CD4-positive, alpha-beta T cell treated with Interferon gamma for 1 hour (primary cell): ENCODE measurements at regions not wholly inside any gene's neighbourhood (a gene's known extent, or its start where the extent isn't known, plus 50 kb on each side); places are given as distances from the start of the nearest gene placed in this dataset.
"Not testable (repeated sequence)": the region's sequence is repeated elsewhere in the genome, so short reads cannot be mapped to it uniquely, and the experiment has no call there.

Experiments
- DNase-seq: peaks from one replicate; pipeline ENCODE4 v3.0.0-alpha.2; 2020

- DNase-seq = no peak
Observed at GRCh38 chr21:39021478-39021832, 161.8 kb downstream of the PSMG1 start.

- DNase-seq = no peak
Observed at GRCh38 chr21:39020751-39021477, 162.3 kb downstream of the PSMG1 start.

GRCh38 chr21:39018730-39019129 lies 164.5 kb downstream of the PSMG1 start:
- no peak for DNase-seq

- DNase-seq = peak; percentile 61
Observed at GRCh38 chr21:39016740-39017315, 166.4 kb downstream of the PSMG1 start.

GRCh38 chr21:39014747-39015146 lies 168.5 kb downstream of the PSMG1 start:
- DNase-seq = peak; percentile 47

GRCh38 chr21:39012326-39013230 lies 170.7 kb downstream of the PSMG1 start:
- DNase-seq = no peak

- no peak for DNase-seq
Observed at GRCh38 chr21:39011911-39012310, 171.3 kb downstream of the PSMG1 start.

GRCh38 chr21:39010629-39011404 lies 172.4 kb downstream of the PSMG1 start:
- DNase-seq = peak; percentile 26

- no peak for DNase-seq
Observed at GRCh38 chr21:39009587-39010225, 173.5 kb downstream of the PSMG1 start.

GRCh38 chr21:39007985-39008384 lies 175.3 kb downstream of the PSMG1 start:
- no peak for DNase-seq

- no peak for DNase-seq
Observed at GRCh38 chr21:39007532-39007931, 175.7 kb downstream of the PSMG1 start.

- peak; percentile 28 for DNase-seq
Observed at GRCh38 chr21:39006571-39007311, 176.5 kb downstream of the PSMG1 start.

GRCh38 chr21:39005502-39005787 lies 177.8 kb downstream of the PSMG1 start:
- no peak for DNase-seq

GRCh38 chr21:39004634-39005501 lies 178.4 kb downstream of the PSMG1 start:
- DNase-seq = peak; percentile 29

- DNase-seq = peak; percentile 63
Observed at GRCh38 chr21:39003982-39004633, 179.1 kb downstream of the PSMG1 start.

- DNase-seq = no peak
Observed at GRCh38 chr21:39001341-39001740, 181.9 kb downstream of the PSMG1 start.

- peak; percentile 68 for DNase-seq
Observed at GRCh38 chr21:39000496-39000895, 182.8 kb downstream of the PSMG1 start.

GRCh38 chr21:38999161-38999560 lies 184.1 kb downstream of the PSMG1 start:
- no peak for DNase-seq

- DNase-seq = not testable (repeated sequence)
Observed at GRCh38 chr21:38998281-38998680, 185.0 kb downstream of the PSMG1 start.

GRCh38 chr21:38997843-38998175 lies 185.4 kb downstream of the PSMG1 start:
- not testable (repeated sequence) for DNase-seq
